Brain pericyte (primary cell): ENCODE measurements at regions not wholly inside any gene's neighbourhood (a gene's known extent, or its start where the extent isn't known, plus 50 kb on each side); places are given as distances from the start of the nearest gene placed in this dataset.

ENCODE experiments used
- DNase-seq: peaks from one replicate; pipeline ENCODE4 v3.0.0-alpha.2; 2012; ENCODE audit warnings: low read depth, low spot score

GRCh38 chr7:46150202-46150601, 229.1 kb upstream of the IGFBP3 start:
- no peak for DNase-seq

GRCh38 chr7:46147871-46148270, 226.8 kb upstream of the IGFBP3 start:
- DNase-seq: no peak

- DNase-seq: no peak
Measured at GRCh38 chr7:46146454-46147255, 225.6 kb upstream of the IGFBP3 start.

- no peak for DNase-seq
Measured at GRCh38 chr7:46145412-46145811, 224.3 kb upstream of the IGFBP3 start.

GRCh38 chr7:46143949-46144917, 223.2 kb upstream of the IGFBP3 start:
- no peak for DNase-seq

- no peak for DNase-seq
Measured at GRCh38 chr7:46143421-46143820, 222.3 kb upstream of the IGFBP3 start.

GRCh38 chr7:46139079-46139478, 218.0 kb upstream of the IGFBP3 start:
- no peak for DNase-seq

- no peak for DNase-seq
Measured at GRCh38 chr7:46137725-46138124, 216.7 kb upstream of the IGFBP3 start.

- DNase-seq: no peak
Measured at GRCh38 chr7:46135557-46135956, 214.5 kb upstream of the IGFBP3 start.

- DNase-seq: no peak
Measured at GRCh38 chr7:46134795-46135194, 213.7 kb upstream of the IGFBP3 start.

GRCh38 chr7:46134385-46134784, 213.3 kb upstream of the IGFBP3 start:
- no peak for DNase-seq

- no peak for DNase-seq
Measured at GRCh38 chr7:46133751-46134150, 212.7 kb upstream of the IGFBP3 start.

GRCh38 chr7:46133072-46133471, 212.0 kb upstream of the IGFBP3 start:
- DNase-seq: no peak

GRCh38 chr7:46131916-46132795, 211.1 kb upstream of the IGFBP3 start:
- peak; percentile 7 for DNase-seq

- DNase-seq: no peak
Measured at GRCh38 chr7:46129831-46130230, 208.8 kb upstream of the IGFBP3 start.

- no peak for DNase-seq
Measured at GRCh38 chr7:46127814-46128213, 206.7 kb upstream of the IGFBP3 start.

GRCh38 chr7:46126675-46127300, 205.7 kb upstream of the IGFBP3 start:
- DNase-seq: no peak

- DNase-seq: no peak
Measured at GRCh38 chr7:46123756-46124343, 202.8 kb upstream of the IGFBP3 start.

GRCh38 chr7:46115410-46115809, 194.3 kb upstream of the IGFBP3 start:
- no peak for DNase-seq

GRCh38 chr7:46109437-46109836, 188.4 kb upstream of the IGFBP3 start:
- DNase-seq: no peak

- DNase-seq: no peak
Measured at GRCh38 chr7:46108272-46108671, 187.2 kb upstream of the IGFBP3 start.
